Ovary (tissue), 3 donors: ENCODE measurements at regions not wholly inside any gene's neighbourhood (a gene's known extent, or its start where the extent isn't known, plus 50 kb on each side); places are given as distances from the start of the nearest gene placed in this dataset.

Experiments used
- POLR2A ChIP-seq: fragments of 450-650 bp; IDR thresholded peaks from one replicate; pipeline ENCODE4 v1.6.1; 2017; ENCODE audit warnings: antibody characterized with exemption, mild to moderate bottlenecking, moderate library complexity
- TF ChIP-seq, protein P1 (sequence below), 3 donors: fragments of 450-650 bp in 2 of 3; fragments of 200-600 bp in 1 of 3; IDR thresholded peaks; one replicate each; pipeline versions ENCODE4 v1.5.1 to v1.8.0; 2016 to 2022; ENCODE audit warnings: antibody characterized with exemption in 3 of 3, mild to moderate bottlenecking in 1 of 3
- donor health status: DM: no; HTN: no; CAD: no.

DNA sequence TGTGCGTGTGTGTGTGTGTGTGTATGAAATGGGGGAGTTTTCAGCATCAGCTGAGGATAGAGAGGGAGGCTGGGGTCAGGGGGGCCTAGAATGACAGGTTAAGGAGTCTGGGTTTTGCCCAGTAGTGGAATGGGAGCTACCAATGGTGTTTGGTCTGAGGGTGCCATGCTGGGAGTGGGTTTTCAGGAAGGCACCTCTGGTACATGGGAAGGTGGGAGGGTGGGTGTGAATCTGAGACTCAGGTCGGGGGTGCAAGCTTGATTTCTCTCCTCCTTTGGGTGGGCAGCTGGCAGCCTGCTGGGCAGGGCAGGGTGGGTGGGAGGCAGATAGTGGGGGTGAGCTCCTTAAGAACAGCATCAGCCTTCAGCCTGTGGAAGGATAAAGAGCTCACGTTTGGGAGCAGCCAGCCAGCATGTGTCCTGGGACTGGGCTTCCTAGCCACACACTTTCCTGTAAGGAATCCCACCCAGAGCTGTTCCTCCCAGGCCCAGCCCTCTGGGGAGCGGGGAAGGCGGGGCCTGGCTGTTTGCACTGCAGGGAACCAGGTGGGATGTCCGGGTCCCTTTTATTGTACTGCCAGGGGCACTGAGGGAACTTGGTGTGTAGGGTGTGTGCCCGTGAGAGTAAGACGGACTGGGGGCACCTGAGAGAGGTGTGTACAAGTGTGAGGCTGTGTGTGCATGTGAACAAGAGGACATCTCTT is 152.8 kb downstream of the FOXD2 start:
- TF ChIP-seq, protein P1, sequence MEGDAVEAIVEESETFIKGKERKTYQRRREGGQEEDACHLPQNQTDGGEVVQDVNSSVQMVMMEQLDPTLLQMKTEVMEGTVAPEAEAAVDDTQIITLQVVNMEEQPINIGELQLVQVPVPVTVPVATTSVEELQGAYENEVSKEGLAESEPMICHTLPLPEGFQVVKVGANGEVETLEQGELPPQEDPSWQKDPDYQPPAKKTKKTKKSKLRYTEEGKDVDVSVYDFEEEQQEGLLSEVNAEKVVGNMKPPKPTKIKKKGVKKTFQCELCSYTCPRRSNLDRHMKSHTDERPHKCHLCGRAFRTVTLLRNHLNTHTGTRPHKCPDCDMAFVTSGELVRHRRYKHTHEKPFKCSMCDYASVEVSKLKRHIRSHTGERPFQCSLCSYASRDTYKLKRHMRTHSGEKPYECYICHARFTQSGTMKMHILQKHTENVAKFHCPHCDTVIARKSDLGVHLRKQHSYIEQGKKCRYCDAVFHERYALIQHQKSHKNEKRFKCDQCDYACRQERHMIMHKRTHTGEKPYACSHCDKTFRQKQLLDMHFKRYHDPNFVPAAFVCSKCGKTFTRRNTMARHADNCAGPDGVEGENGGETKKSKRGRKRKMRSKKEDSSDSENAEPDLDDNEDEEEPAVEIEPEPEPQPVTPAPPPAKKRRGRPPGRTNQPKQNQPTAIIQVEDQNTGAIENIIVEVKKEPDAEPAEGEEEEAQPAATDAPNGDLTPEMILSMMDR (IDR thresholded peaks at IDR 0.05): no peak
- TF ChIP-seq POLR2A: no peak
